Caki2 (cell line): ENCODE measurements at regions not wholly inside any gene's neighbourhood (a gene's known extent, or its start where the extent isn't known, plus 50 kb on each side); places are given as distances from the start of the nearest gene placed in this dataset.
A peak's percentile ranks its signal among the peaks of the same experiment; 100 is the strongest.
"Not testable (repeated sequence)": the region's sequence is repeated elsewhere in the genome, so short reads cannot be mapped to it uniquely, and the experiment has no call there.

Experiments
- DNase-seq: peaks from one replicate; pipeline ENCODE4 v3.0.0-alpha.2; 2015; ENCODE audit warnings: low read depth
- in situ Hi-C: cut with HindIII; loops from 2 replicates; pipeline ENCODE4 v1.10.0; 2016; ENCODE audit warnings: low sequenced_read_pairs, low pct_unique_long_range_greater_than_20kb, mixed read lengths

DNA sequence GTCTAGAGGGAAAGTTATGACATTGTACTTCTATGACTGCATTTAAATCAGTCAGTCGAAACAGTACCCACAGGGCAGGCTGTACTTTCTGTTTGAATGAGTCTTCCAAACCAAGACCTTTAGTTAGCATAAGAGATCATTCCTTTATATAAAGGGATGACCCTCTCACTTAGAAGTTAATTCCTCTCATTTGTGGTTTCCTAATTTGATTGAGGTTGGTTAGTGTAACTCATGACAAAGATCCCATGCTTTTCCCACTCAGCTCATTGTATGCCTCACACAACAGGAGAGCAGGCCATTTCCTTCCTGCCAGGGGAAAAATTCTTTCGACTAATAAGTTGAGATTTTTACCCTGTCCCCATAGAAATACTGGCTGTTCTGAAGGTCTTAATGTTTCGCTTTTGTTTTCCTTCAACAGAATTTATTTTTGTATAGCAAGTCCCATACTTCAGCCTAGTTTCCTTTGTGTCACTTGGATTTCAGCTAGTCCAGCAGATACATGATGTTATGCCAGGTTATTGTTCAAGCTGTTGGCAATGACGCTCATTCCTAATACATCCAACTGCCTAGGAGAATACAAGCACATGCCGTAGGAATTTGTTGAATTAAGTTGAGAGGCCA, 500.7 kb downstream of the SPATA31D1 start:
- DNase-seq = no peak
- in situ Hi-C loops = no loop called here

DNA sequence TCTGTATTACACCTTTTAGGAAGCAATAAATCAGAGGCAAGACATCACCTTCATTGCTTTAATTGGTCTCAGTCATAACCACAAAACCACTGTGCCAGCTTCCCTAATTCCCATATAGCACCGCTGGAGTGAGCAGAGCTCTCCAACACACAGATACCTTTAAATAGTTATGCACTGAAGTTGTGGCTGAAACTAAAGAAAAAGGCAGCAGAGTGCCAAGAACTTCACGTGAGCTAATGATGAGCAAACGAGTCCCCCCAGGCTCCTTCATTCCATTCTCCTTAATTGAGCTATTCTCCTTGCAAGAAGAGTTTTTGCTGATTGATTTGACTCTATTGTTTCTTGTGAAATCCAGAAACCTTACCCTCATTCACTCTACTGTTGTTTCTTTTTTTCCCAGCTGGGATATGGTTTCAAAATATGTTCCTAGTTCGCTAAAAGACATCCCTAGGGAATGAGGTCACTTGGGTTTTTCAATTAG, 501.5 kb downstream of the SPATA31D1 start:
- in situ Hi-C loops = no loop called here

DNA sequence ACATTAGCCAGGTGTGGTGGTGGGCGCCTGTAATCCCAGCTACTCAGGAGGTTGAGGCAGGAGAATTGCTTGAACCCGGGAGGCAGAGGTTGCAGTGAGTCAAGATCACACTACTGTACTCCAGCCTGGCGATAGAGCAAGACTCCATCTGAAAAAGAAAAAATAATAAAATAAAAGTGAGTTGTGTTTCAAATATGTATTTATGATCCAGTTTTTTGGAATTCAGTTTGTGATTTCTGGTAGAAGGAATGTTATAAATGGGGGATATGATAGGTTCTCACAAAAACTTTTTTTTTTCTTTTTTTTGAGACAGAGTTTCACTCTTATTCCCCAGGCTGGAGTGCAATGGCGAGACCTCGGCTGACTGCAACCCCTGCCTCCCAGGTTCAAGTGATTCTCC, 502.2 kb downstream of the SPATA31D1 start:
- in situ Hi-C loops, DNase-seq: not testable (repeated sequence)

More for the DNA sequence above, 501.5 kb downstream of the SPATA31D1 start:
- peak; percentile 18 for DNase-seq

DNA sequence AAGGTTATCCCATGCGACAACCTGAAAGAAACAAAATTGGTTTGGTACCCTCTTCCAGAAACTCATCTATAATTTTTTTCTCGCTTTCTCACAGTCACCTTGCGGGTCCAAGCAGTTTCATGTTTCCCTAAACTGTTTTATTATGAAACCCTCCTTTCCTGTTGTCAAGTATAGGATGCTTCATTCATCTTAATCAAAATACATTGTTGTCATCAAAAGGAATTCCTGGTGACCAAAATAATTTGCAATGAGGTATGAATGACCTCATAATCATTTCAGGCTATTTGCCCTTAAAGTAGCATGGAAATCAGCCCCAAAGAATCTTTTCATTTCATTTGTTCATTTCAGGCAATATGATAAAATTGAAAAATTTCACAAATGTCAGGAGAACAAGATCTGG, 503.0 kb downstream of the SPATA31D1 start:
- in situ Hi-C loops = no loop called here
- no peak for DNase-seq

DNA sequence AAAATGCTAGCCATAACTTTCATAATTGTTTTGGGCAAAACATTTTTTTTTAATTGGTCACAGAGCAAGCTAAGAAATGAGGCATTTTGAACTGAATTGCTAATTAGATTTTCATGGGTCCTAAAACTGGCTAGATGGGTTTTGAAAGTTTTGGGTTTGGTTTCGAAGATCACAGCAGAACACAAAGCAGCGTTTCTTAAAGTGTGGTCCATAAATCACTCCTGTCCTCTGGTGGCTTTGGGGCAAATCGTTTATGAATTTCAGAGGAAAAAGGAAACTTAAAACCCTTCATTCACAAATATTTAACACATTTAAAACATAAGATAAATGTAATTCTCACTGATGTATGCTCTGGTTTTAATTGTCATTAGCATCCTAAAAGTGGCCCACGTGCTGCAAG, 503.7 kb downstream of the SPATA31D1 start:
- in situ Hi-C loops = no loop called here

DNA sequence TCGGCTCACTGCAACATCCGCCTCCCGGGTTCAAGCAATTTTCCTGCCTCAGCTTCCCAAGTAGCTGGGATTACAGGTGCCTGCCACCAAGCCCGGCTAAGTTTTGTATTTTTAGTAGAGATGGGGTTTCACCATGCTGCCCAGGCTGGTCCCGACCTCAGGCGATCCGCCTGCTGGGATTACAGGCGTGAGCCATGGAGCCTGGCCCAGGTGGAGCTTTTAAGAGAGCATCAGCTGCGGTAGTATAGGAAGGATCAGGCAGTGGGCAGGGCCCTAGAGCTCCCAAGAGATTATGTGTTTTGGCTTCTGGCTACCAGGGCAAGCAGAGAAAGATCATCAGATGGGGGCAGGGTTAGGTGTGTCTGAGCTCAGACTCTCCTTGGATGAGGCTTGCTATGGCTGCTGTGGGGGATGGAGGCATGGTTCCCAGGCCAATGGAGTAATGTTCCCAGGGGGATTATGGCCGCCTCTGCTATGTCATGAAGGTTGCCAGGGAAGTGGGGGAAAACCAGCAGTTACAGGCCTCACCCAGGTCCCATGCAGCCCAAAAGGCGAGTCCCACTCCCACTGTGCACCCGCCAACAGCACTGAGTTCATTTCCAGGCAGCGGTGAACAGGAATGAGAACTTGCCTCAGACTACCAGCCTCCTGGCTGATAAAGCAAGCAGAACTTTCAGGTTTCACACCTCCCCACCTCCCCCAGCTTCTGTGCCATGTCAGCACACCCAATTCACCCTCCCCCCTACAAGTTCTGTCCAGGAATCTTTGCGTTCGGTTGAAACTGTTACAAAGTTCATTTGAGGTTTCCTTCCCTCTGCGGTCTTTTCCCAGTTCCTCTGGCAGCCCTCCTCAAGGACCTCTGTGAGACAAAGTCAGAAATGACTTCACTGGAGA, 507.6 kb downstream of the SPATA31D1 start:
- DNase-seq = no peak
- in situ Hi-C loops = no loop called here

More for the DNA sequence above, 503.7 kb downstream of the SPATA31D1 start:
- no peak for DNase-seq

DNA sequence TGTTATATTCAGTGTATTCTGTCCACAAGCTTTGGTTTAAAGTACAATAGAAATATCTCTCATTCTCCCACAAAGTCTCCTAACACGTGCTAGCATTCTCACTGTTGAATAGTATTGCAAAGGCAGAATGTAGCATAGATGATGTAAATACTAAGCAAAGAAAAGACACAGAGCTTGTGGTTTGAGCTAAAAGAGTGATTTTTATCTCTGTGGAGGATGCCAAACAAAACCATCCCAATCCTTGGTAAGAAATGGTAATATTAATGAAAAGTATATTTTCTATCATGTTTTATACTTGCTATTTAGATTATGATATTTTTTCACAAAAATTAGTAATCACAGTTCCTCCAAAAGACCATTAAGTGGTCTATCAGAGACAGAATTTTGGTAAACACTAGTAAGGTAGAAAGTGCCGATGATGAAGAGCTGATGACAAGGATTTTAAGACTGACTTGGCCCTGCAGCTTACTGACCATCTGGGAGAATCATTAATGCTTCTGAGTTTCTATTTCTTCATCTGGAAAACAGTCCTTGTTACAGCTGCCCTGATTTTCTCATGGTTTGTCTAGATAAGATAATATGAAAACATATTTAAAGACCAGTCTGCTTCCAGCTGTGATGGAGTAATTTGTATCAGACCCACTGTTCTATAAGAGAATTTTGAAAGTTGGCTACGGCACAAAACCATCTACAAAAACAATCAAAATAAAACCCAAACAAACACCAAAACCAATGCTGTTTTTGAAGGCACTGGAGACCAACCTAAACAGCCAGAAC, 510.2 kb downstream of the SPATA31D1 start:
- in situ Hi-C loops = no loop called here
- DNase-seq = no peak

DNA sequence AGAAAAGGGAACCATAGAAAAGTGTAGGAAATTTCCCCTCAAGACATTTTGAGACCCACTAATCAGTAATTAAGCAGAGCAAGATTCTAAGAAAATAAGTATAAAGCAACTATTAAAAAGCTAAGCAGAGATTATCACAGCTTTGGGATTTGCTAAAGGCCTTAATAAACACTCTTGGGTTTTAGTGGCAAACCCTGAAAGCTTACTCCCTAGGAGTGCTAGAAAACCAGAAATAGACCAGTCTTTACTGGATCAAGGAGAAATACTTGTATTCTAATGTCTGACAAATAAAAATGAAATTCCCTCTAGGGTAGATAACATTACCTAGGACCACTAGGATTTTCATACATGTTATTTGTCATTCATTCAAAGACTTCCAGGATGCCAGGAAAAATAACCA, 510.8 kb downstream of the SPATA31D1 start:
- no peak for DNase-seq
- in situ Hi-C loops = no loop called here

DNA sequence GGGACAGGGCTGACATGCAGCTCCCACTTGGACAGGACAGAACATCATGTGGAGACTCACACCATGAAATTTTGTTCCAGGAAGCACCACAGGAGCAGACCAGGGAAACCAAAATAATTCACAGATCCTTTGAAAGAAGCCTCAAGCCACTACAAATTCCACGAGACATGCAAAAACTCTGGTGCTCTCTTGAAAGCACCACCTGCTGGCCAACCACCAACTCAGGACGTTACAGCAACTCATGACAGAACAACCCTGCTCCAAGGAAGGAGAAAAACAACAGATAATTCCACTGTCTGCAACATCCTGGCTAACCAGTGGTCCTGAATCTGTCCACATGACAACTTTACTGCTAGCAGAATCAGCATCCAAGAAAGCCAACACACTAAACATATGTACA, 516.0 kb downstream of the SPATA31D1 start:
- no peak for DNase-seq

DNA sequence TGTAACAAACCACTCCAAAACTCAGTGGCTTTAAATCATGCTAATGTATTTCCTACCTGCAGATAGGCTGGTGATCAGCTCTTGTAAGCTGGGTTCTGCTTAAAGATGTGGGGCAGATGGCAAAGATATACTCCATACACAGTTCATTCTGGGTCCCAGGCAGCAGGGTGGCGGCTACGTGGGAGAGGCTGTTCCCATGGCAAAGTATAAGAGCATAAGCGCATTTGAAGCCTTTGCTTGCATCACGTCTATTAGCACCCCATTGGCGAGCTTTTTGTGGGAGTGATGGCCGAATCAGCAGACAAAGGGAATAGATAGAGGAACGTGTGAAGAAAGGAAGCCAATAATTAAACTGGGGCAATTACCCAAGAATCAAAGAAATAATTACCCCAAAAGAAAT, 523.1 kb downstream of the SPATA31D1 start:
- in situ Hi-C loops = no loop called here

More for the DNA sequence above, 516.0 kb downstream of the SPATA31D1 start:
- in situ Hi-C loops = no loop called here

DNA sequence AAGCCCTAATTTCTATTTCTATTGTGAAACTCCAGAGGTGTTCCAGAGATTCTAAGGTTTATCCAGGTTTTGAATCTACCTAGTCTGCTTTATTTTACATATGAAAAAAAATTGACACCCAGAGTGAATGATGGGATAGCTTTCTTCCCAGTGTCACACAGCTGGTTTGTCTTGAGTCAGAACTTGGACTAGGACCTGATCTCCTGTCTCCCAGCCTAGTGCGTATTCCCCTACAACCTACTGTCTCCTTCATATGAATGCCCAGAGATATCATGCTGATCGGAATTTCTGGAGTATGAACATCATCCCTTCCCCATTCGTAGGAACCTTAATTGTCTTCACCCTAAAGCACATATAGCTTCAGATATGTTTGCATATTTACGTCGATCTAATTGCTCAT, 524.2 kb downstream of the SPATA31D1 start:
- in situ Hi-C loops = no loop called here
- no peak for DNase-seq

More for the DNA sequence above, 523.1 kb downstream of the SPATA31D1 start:
- no peak for DNase-seq

DNA sequence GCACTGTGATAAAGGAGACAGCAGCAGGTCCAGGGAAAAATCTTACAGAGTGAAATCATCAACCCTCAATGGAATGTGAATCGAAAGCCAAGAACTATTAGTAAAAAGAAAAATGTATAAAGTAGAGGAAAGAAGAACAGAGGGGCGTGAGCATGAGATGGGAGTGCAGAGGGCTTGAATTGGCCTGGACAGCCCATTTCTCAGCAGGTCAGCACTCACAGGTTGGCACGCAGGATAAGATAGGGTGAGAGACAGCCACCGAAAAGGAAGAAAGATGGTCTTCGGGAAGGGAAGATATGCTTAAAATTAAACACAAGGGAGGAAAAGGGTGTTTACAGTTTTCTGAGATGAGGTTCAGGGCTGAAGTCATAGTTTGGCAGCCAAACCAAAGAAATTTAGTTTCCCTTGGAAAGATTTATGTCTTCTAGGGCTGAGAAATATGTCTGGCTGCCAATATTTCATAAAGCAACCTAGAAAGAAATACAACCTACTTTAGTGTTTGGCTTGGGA, 524.7 kb downstream of the SPATA31D1 start:
- no peak for DNase-seq
- in situ Hi-C loops = no loop called here

DNA sequence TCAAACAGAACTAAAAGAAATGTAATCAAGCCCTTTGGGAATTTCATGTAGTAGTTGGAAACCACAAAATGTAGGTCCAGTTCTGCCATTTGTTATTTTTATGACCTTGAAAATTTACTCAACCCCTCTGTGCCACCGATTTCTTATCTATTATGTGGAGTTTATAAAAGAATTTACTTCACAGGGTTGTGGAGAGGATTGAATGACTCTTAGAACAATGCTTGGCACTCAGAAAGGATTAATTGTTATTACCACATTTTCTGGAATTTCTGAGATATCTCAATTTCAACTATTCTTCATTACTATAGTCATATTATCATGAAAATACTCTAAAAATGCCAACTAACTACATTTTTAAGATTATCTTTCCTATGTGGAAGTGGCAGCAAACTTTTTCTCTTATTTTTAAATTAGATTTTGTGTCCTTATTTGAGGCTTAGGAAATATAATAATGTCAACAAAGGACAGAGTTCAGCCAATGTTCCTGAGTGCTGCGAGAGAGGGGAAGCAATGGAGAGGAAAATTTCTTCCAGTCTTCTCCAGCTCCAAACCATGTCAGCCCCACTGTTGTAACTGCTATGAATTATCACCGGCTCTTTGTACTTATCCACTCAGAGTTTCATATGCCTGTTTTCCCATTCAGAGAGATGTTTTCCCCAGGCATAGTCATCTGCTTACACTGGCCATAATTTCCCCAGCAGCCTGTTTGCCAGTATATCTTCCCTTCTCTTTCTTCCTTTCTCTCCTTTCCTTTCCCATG, 525.6 kb downstream of the SPATA31D1 start:
- in situ Hi-C loops = no loop called here
- DNase-seq = no peak

DNA sequence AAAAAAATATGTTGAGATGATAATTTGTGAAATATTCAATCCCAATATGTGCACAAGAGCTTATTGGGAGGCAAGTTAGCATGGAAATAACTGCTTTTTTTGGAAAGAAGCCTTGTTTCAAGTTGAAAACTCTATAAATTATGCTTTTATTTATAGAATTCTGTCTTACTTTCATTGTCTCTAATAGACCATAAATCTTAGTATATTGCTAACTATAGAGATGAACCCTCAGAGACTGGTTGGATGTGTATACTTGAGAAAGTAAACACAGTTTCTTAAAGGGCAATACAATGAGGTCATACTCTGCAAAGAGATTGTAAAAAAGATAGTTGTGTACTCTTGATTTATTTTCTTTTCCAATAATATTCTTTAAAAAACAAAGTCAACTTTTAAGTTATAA, 530.3 kb downstream of the SPATA31D1 start:
- in situ Hi-C loops = no loop called here

DNA sequence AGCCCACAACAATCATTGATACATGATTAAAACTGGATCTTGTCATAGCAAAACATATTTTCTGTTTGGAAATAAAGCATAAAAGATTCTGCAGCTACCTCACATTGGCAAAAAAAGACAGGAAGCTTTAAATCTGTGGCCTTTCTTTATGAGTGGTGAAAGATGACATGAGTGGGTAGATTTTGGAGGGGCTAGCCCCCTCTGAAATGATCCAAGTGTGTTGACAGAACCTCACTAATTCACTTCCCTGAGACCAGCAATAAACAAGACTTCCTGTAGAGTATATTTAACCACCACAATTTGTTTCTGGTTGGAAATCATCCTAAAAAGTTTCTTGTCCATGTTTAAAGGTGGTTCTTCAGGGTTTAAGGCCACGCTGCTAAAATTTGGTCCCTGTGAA, 530.8 kb downstream of the SPATA31D1 start:
- in situ Hi-C loops = no loop called here
- DNase-seq = no peak

More for the DNA sequence above, 530.3 kb downstream of the SPATA31D1 start:
- DNase-seq = no peak

DNA sequence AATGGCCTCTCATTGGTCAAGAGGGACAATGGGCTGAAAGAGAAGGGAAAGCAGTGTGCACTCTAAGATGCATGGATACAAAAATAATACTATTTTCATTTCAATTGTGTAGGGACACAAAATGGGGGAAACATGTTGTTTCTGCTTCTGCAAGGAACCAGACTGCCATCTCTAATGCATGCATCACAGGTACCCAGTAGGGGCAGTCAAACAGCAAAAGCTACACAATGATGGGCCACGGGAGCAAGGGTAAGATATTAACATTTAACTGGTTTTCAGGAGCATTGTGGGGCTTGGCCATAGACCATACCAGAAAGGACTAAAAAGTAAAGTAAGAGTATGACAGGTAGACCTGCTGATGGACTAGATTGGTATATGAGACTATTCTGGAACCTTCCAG, 535.8 kb downstream of the SPATA31D1 start:
- in situ Hi-C loops = no loop called here
- no peak for DNase-seq

DNA sequence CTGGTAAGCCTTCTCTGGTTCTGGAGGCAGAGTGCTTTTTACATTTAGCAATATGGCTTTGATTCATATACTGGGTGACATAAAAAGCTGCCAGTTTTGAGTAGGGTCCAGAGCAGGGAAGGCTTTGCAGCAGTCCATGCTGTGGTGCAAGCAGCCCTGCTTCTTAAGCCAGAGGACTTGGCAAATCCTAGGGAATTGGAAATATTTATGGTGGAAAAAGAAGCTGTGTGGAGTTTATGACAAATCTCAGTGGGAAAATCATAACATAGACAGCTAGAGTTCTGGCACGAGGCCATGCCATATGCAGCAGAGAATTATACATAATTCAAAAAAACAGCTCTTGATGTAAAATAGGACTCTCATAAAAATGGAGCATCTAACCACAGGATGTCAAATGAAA, 536.4 kb downstream of the RASEF start:
- in situ Hi-C loops = no loop called here

DNA sequence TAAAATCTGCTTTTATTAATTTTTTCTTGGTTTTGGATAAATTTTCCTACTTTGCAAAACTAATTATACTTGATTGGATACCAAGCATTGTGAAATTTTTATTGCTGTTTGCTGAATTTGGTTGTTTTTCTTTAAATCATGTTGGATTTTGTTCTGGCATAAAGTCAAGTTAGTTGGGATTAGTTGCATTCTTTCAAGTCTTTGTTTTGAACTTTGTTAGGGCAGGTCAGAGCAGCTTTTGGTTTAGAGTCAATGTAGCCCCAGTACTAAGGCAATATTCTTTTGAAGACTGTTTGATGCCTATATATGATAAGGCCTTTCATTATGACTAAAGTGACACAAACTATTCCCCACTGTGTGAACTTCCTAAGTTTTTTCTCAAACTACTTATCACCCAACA, 531.1 kb downstream of the RASEF start:
- in situ Hi-C loops = no loop called here
- DNase-seq = no peak

More for the DNA sequence above, 536.4 kb downstream of the RASEF start:
- no peak for DNase-seq
